Prostate gland (tissue), 2 donors: ENCODE measurements at regions not wholly inside any gene's neighbourhood (a gene's known extent, or its start where the extent isn't known, plus 50 kb on each side); places are given as distances from the start of the nearest gene placed in this dataset.

Experiments used
- POLR2A ChIP-seq: fragments of 450-650 bp; IDR thresholded peaks from one replicate; pipeline ENCODE4 v1.6.1; 2016; ENCODE audit warnings: antibody characterized with exemption, mild to moderate bottlenecking
- TF ChIP-seq, protein P1 (sequence below), 4 experiments: fragments of 200-600 bp in 2 of 4; fragments of 450-650 bp in 2 of 4; sonication (generic) in 2 of 4; IDR thresholded peaks; 1 replicate in 3 of 4; 2 replicates in 1 of 4; pipeline ENCODE4 v1.5.1; 2016 to 2019; ENCODE audit warnings: antibody characterized with exemption in 4 of 4, mild to moderate bottlenecking in 2 of 4, moderate library complexity in 2 of 4

DNA sequence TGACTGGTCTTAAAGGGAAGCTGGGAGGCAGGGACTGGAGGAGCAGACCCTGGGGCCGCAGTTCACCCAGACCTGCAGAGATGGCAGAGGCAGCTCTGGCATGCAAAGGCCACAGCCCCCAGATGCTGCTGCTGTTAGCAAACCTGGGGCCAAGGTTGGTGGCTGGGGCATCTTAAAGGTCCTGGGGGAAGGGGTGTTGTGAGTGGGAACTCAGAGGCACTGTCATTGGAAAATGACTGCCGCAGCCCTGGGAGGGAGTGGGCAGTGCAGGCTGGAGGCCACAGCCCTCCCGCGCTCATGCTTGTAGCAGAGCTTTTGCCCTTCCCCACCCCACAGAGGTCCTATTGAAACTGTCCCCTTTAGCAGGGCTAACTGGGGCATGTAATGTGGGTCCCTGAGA lies 111.8 kb downstream of the CTTN start:
- TF ChIP-seq, protein P1, sequence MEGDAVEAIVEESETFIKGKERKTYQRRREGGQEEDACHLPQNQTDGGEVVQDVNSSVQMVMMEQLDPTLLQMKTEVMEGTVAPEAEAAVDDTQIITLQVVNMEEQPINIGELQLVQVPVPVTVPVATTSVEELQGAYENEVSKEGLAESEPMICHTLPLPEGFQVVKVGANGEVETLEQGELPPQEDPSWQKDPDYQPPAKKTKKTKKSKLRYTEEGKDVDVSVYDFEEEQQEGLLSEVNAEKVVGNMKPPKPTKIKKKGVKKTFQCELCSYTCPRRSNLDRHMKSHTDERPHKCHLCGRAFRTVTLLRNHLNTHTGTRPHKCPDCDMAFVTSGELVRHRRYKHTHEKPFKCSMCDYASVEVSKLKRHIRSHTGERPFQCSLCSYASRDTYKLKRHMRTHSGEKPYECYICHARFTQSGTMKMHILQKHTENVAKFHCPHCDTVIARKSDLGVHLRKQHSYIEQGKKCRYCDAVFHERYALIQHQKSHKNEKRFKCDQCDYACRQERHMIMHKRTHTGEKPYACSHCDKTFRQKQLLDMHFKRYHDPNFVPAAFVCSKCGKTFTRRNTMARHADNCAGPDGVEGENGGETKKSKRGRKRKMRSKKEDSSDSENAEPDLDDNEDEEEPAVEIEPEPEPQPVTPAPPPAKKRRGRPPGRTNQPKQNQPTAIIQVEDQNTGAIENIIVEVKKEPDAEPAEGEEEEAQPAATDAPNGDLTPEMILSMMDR (IDR thresholded peaks at IDR 0.05), result no peak
- TF ChIP-seq POLR2A, result no peak
